ENCODE measurements at regions not wholly inside any gene's neighbourhood (a gene's known extent, or its start where the extent isn't known, plus 50 kb on each side); places are given as distances from the start of the nearest gene placed in this dataset.

GRCh38 chr14:22407033-22407432 lies 182.0 kb downstream of the DAD1 start:
- TF ChIP-seq CTCF (IDR thresholded peaks at IDR 0.05; ENCODE audit: low read depth, low read length), result no peak
- DNase-seq (ENCODE audit: extremely low read depth, low read depth), result no peak

- no peak for TF ChIP-seq CTCF (IDR thresholded peaks at IDR 0.05; ENCODE audit: low read depth, low read length)
- no peak for DNase-seq (ENCODE audit: extremely low read depth, low read depth)
Measured at GRCh38 chr14:22405201-22405600, 183.8 kb downstream of the DAD1 start.

GRCh38 chr14:22403296-22403695 lies 185.7 kb downstream of the DAD1 start:
- DNase-seq (ENCODE audit: extremely low read depth, low read depth), result no peak

GRCh38 chr14:22400655-22401259 lies 188.3 kb downstream of the DAD1 start:
- no peak for DNase-seq (ENCODE audit: extremely low read depth, low read depth)
- TF ChIP-seq CTCF (IDR thresholded peaks at IDR 0.05; ENCODE audit: low read depth, low read length), result no peak

More at GRCh38 chr14:22403296-22403695, 185.7 kb downstream of the DAD1 start:
- TF ChIP-seq CTCF (IDR thresholded peaks at IDR 0.05; ENCODE audit: low read depth, low read length), result no peak

- TF ChIP-seq CTCF (IDR thresholded peaks at IDR 0.05; ENCODE audit: low read depth, low read length), result no peak
- no peak for DNase-seq (ENCODE audit: extremely low read depth, low read depth)
Measured at GRCh38 chr14:22399776-22400175, 189.2 kb downstream of the DAD1 start.

- no peak for DNase-seq (ENCODE audit: extremely low read depth, low read depth)
- no peak for TF ChIP-seq CTCF (IDR thresholded peaks at IDR 0.05; ENCODE audit: low read depth, low read length)
Measured at GRCh38 chr14:22397221-22397737, 191.7 kb downstream of the DAD1 start.

GRCh38 chr14:22395803-22396202 lies 193.2 kb downstream of the DAD1 start:
- TF ChIP-seq CTCF (IDR thresholded peaks at IDR 0.05; ENCODE audit: low read depth, low read length), result no peak

More at GRCh38 chr14:22395803-22396202, 193.2 kb downstream of the DAD1 start:
- no peak for DNase-seq (ENCODE audit: extremely low read depth, low read depth)

Data from AG09319 (cell line).